BE2C (cell line): ENCODE measurements at regions not wholly inside any gene's neighbourhood (a gene's known extent, or its start where the extent isn't known, plus 50 kb on each side); places are given as distances from the start of the nearest gene placed in this dataset.

ENCODE experiments used
- DNase-seq: peaks from one replicate; pipeline ENCODE4 v3.0.0-alpha.2; 2020
- H3K27me3 ChIP-seq: fragments of 250-450 bp; sonication (Bioruptor Pico); 2 replicates; pipeline ENCODE4 v1.5.1; 2020; ENCODE audit warnings: mild to moderate bottlenecking
- H3K36me3 ChIP-seq: fragments of 250-450 bp; sonication (Bioruptor Pico); 2 replicates; pipeline ENCODE4 v1.5.1; 2020; ENCODE audit warnings: mild to moderate bottlenecking
- H3K4me1 ChIP-seq: fragments of 250-450 bp; sonication (Bioruptor Pico); 2 replicates; pipeline ENCODE4 v1.5.1; 2020
- H3K4me3 ChIP-seq: 2 replicates; pipeline ENCODE4 v1.5.1; 2011; ENCODE audit warnings: low read depth, low read length
- H3K9me3 ChIP-seq: fragments of 250-450 bp; sonication (Bioruptor Pico); 2 replicates; pipeline ENCODE4 v1.5.1; 2020
- TF ChIP-seq, protein P1 (sequence below): IDR thresholded peaks from 2 replicates; pipeline ENCODE4 v1.5.1; 2012; ENCODE audit warnings: mild to moderate bottlenecking, low read depth, low read length

DNA sequence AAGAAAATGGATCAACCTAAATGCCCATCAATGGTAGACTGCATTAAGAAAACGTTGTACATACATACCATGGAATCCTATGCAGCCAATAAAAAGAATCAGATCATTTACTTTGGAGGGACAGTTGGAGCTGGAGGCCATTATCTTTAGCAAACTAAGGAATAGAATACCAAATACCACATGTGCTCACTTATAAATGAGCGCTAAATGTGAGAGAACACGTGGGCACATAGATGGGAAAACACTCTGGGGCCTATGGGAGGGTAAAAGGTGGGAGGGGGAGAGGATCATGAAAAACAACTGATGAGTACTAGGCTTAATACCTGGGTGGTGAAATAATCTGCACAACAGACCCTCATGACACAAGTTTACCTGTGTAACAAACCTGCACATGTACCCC lies 1729.9 kb upstream of the PCDH10 start:
- DNase-seq, result no peak
- Histone ChIP-seq H3K4me3 (no peak overlapping the region), H3K36me3 (no peaks in the 10 kb centered on the region), H3K27me3 (no peaks in the 10 kb centered on the region), H3K9me3 (no peaks in the 10 kb centered on the region), H3K4me1 (no peaks in the 10 kb centered on the region)
- TF ChIP-seq, protein P1, sequence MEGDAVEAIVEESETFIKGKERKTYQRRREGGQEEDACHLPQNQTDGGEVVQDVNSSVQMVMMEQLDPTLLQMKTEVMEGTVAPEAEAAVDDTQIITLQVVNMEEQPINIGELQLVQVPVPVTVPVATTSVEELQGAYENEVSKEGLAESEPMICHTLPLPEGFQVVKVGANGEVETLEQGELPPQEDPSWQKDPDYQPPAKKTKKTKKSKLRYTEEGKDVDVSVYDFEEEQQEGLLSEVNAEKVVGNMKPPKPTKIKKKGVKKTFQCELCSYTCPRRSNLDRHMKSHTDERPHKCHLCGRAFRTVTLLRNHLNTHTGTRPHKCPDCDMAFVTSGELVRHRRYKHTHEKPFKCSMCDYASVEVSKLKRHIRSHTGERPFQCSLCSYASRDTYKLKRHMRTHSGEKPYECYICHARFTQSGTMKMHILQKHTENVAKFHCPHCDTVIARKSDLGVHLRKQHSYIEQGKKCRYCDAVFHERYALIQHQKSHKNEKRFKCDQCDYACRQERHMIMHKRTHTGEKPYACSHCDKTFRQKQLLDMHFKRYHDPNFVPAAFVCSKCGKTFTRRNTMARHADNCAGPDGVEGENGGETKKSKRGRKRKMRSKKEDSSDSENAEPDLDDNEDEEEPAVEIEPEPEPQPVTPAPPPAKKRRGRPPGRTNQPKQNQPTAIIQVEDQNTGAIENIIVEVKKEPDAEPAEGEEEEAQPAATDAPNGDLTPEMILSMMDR, result no peak

DNA sequence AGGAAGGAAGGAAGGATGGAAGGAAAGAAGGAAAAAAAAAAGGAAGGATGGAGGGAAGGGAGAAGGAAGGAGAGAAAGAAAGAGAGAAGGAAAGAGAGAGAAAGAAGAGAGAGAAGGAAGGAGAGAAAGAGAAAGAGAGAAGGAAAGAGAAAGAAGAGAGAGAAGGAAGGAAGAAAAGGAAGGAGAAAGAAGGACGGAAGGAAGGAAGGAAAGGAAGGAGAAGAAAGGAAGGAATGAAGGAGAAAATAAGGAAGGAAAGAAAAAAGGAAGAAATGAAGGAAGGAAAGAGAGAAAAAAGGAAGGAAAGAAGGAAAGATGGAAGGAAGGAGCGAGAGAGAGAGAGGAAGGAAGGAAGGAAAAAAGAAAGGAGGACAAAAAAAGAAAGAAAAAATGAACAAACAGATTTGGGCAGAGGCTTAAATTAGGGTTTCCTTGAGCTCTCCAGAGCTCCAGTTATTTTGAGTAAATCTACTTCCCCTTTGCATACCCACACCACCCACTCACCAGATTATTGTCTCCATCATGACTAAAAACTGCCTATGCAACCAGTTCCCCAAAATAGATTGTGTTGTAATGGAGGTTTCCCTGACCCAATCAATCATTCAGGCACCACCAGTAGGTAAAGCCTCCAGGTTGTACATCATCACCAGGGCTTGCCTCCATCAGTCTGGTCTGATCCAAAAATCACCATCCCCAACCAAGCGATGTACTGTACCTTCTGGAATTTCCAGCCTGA lies 1722.9 kb upstream of the PCDH10 start:
- Histone ChIP-seq H3K4me1 (no peaks in the 10 kb centered on the region), H3K9me3 (no peaks in the 10 kb centered on the region), H3K4me3 (no peak overlapping the region), H3K27me3 (no peaks in the 10 kb centered on the region), H3K36me3 (no peaks in the 10 kb centered on the region)
- no peak for DNase-seq
- TF ChIP-seq, protein P1, result no peak

DNA sequence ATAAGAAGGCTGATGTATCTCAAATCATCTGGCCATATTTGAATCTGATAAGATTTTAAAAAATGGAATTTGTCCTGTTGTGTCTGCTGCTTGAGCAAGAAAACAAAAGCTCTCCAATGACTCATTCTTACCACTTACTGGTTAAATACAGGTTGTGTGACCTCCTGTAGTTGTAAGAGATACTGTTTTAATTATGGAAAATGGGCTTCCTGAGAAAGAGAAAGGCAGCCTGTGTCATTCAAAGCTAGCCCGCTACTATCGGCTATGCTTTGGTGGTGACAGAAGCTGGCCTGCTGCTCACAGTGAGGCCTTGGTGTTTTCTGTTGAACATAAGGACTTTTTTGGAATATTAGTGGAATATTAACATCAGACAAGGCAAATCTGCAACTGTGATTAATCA lies 1722.1 kb upstream of the PCDH10 start:
- H3K27me3 ChIP-seq, result no peaks in the 10 kb centered on the region
- TF ChIP-seq, protein P1, result no peak
- H3K4me3 ChIP-seq, result no peak overlapping the region
- no peaks in the 10 kb centered on the region for H3K36me3 ChIP-seq
- DNase-seq, result no peak
- H3K4me1 ChIP-seq, result no peaks in the 10 kb centered on the region
- H3K9me3 ChIP-seq, result no peaks in the 10 kb centered on the region

DNA sequence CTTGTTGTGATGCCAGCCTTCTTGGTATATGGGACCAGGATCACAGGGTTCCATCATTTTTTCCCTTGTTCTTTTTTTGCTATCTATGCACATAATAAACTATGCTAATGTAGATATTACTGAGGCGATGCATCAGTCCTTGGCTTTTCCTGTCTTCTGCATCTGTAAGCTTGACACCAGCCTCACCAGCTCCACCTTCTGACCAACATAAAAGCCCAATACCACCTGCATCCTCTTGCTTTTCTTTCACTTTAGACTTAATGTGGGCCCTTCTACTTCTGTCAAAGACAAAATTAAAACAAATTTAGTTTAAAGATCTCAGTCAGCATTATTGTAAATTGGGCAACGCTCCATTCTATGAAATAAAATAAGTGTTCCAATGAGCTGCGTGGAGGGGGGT lies 1718.8 kb upstream of the PCDH10 start:
- TF ChIP-seq, protein P1, result peak; percentile 38
- H3K4me1 ChIP-seq, result no peaks in the 10 kb centered on the region
- no peak overlapping the region for H3K4me3 ChIP-seq
- H3K9me3 ChIP-seq, result no peaks in the 10 kb centered on the region
- H3K27me3 ChIP-seq, result no peaks in the 10 kb centered on the region
- DNase-seq, result no peak
- no peaks in the 10 kb centered on the region for H3K36me3 ChIP-seq

DNA sequence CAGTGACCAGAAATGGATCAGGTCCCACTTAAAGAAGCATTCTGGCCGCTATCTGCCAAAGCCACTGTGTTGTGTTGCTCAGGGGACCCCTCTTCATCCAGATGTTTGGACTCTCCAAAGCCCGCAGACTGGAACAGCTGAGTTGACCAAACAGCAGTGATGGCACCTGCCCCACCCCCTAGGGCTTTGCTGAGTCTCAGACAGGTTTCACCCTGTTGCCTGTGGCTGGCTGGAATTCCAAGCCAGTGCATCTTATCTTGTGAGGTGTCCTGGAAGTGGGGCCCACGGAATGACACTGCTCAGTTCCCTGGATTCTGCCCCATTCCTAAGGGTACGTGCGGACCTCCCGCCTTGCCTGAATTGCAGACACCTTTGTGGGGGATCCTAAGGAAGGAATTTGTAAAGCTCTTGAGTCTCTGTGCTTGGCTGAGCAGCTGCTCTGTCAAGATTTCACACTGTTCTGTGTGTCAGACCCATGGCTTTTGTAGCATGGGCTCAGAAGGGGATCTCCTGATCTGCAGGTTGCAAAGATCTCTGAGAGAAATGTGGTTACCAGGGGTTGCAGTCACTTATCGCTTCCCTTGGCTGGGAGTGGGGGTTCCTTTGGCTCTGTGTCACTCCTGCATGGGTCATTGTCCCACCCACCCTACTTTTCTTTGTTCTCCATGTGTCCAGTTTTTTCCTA lies 1707.9 kb upstream of the PCDH10 start:
- Histone ChIP-seq H3K36me3 (no peaks in the 10 kb centered on the region), H3K4me3 (no peak overlapping the region), H3K4me1 (no peaks in the 10 kb centered on the region), H3K9me3 (no peaks in the 10 kb centered on the region), H3K27me3 (no peaks in the 10 kb centered on the region)
- no peak for DNase-seq
- TF ChIP-seq, protein P1, result no peak

DNA sequence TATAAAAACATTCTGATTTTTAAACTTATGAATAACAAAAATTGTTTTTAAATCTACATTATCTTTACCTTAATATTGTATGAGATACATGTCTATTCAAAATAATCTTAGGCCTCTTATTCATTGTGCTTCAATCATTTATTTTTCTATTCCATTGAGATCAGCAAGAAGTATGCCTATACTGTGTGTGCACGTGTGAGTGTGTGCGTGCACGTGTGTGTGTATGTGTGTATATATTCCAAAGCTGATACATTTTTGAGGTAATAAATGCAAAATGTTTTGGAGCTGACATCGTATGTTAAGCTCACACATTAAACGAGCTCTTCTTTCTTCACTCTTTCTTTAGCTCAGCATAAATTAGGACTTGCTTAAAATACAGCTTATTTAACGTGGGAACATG lies 1701.2 kb upstream of the PCDH10 start:
- Histone ChIP-seq H3K4me3 (no peak overlapping the region), H3K9me3 (no peaks in the 10 kb centered on the region), H3K27me3 (no peaks in the 10 kb centered on the region), H3K4me1 (no peaks in the 10 kb centered on the region), H3K36me3 (no peaks in the 10 kb centered on the region)
- no peak for DNase-seq
- TF ChIP-seq, protein P1, result no peak
